ENCODE measurements at regions not wholly inside any gene's neighbourhood (a gene's known extent, or its start where the extent isn't known, plus 50 kb on each side); places are given as distances from the start of the nearest gene placed in this dataset.

- TF ChIP-seq BACH2 (CRISPR knock-in tag; IDR thresholded peaks at IDR 0.05; ENCODE audit: borderline replicate concordance) (no peak), SNAI2 (CRISPR knock-in tag; IDR thresholded peaks at IDR 0.05) (no peak), PATZ1 (CRISPR knock-in tag; IDR thresholded peaks at IDR 0.05; ENCODE audit: borderline replicate concordance) (no peak), ZC3H10 (CRISPR knock-in tag; IDR thresholded peaks at IDR 0.05) (no peak), RARB (CRISPR knock-in tag; IDR thresholded peaks at IDR 0.05) (no peak), TSHZ2 (CRISPR knock-in tag; IDR thresholded peaks at IDR 0.05) (no peak), CSDC2 (CRISPR knock-in tag; IDR thresholded peaks at IDR 0.05) (no peak), CSRNP3 (CRISPR knock-in tag; IDR thresholded peaks at IDR 0.05) (no peak), TCF4 (CRISPR knock-in tag; IDR thresholded peaks at IDR 0.05; ENCODE audit: borderline replicate concordance) (no peak), ZFP30 (CRISPR knock-in tag; IDR thresholded peaks at IDR 0.05) (no peak)
These were observed 689.0 kb downstream of the NTRK3 start for GRCh38 chr15:87567406-87568030.

Measured in SK-N-SH treated with all-trans-retinoic acid at 6 μM for 48 hours (cell line).